ENCODE measurements at regions not wholly inside any gene's neighbourhood (a gene's known extent, or its start where the extent isn't known, plus 50 kb on each side); places are given as distances from the start of the nearest gene placed in this dataset.
"Not testable (repeated sequence)": the region's sequence is repeated elsewhere in the genome, so short reads cannot be mapped to it uniquely, and the experiment has no call there.

GRCh38 chr6:103870970-103871369 is 988.7 kb downstream of the HACE1 start:
- DNase-seq: no peak

- no peak for DNase-seq
Measured at GRCh38 chr6:103862297-103862696, 997.4 kb downstream of the HACE1 start.

- DNase-seq: no peak
Measured at GRCh38 chr6:103858003-103858402, 1001.7 kb downstream of the HACE1 start.

GRCh38 chr6:103855750-103856149 is 1004.0 kb downstream of the HACE1 start:
- DNase-seq: no peak

GRCh38 chr6:103854059-103854458 is 1005.7 kb downstream of the HACE1 start:
- no peak for DNase-seq

GRCh38 chr6:103838457-103838856 is 1021.3 kb downstream of the HACE1 start:
- DNase-seq: no peak

- DNase-seq: no peak
Measured at GRCh38 chr6:103826209-103826608, 1033.5 kb downstream of the HACE1 start.

- DNase-seq: no peak
Measured at GRCh38 chr6:103820148-103820547, 1039.6 kb downstream of the HACE1 start.

- DNase-seq: no peak
Measured at GRCh38 chr6:103819509-103819908, 1040.2 kb downstream of the HACE1 start.

- DNase-seq: no peak
Measured at GRCh38 chr6:103812970-103813369, 1046.7 kb downstream of the HACE1 start.

- not testable (repeated sequence) for DNase-seq
Measured at GRCh38 chr6:103801901-103802479, 1057.7 kb downstream of the HACE1 start.

- DNase-seq: no peak
Measured at GRCh38 chr6:103799971-103800670, 1059.6 kb downstream of the HACE1 start.

- no peak for DNase-seq
Measured at GRCh38 chr6:103798166-103798565, 1061.6 kb downstream of the HACE1 start.

- no peak for DNase-seq
Measured at GRCh38 chr6:103797738-103798137, 1062.0 kb downstream of the HACE1 start.

- DNase-seq: no peak
Measured at GRCh38 chr6:103791458-103791857, 1068.3 kb downstream of the HACE1 start.

- no peak for DNase-seq
Measured at GRCh38 chr6:103784117-103784516, 1075.6 kb downstream of the HACE1 start.

- DNase-seq: no peak
Measured at GRCh38 chr6:103783329-103783728, 1076.4 kb downstream of the HACE1 start.

GRCh38 chr6:103769431-103769830 is 1090.3 kb downstream of the HACE1 start:
- no peak for DNase-seq

- no peak for DNase-seq
Measured at GRCh38 chr6:103750603-103751002, 1109.1 kb downstream of the HACE1 start.

- DNase-seq: no peak
Measured at GRCh38 chr6:103734016-103734415, 1125.7 kb downstream of the HACE1 start.

GRCh38 chr6:103729658-103730057 is 1130.1 kb downstream of the HACE1 start:
- no peak for DNase-seq

GRCh38 chr6:103723438-103724322 is 1136.0 kb downstream of the HACE1 start:
- DNase-seq: no peak

GRCh38 chr6:103722683-103723082 is 1137.0 kb downstream of the HACE1 start:
- DNase-seq: no peak

GRCh38 chr6:103721923-103722322 is 1137.8 kb downstream of the HACE1 start:
- no peak for DNase-seq
